Glomerular visceral epithelial cell (primary cell): ENCODE measurements at regions not wholly inside any gene's neighbourhood (a gene's known extent, or its start where the extent isn't known, plus 50 kb on each side); places are given as distances from the start of the nearest gene placed in this dataset.
"Not testable (repeated sequence)": the region's sequence is repeated elsewhere in the genome, so short reads cannot be mapped to it uniquely, and the experiment has no call there.

Experiments used
- DNase-seq: peaks from one replicate; pipeline ENCODE4 v3.0.0-alpha.2; 2016; ENCODE audit errors: extremely low spot score

- no peak for DNase-seq
Measured at GRCh38 chr12:127607146-127607725, 659.7 kb upstream of the TMEM132C start.

- not testable (repeated sequence) for DNase-seq
Measured at GRCh38 chr12:127608359-127608758, 658.6 kb upstream of the TMEM132C start.

GRCh38 chr12:127613056-127613455 is 653.9 kb upstream of the TMEM132C start:
- DNase-seq = no peak

- DNase-seq = no peak
Measured at GRCh38 chr12:127619869-127620734, 646.9 kb upstream of the TMEM132C start.

- DNase-seq = no peak
Measured at GRCh38 chr12:127620735-127621355, 646.1 kb upstream of the TMEM132C start.

GRCh38 chr12:127621366-127621765 is 645.6 kb upstream of the TMEM132C start:
- DNase-seq = no peak

- no peak for DNase-seq
Measured at GRCh38 chr12:127623362-127623761, 643.6 kb upstream of the TMEM132C start.

- DNase-seq = no peak
Measured at GRCh38 chr12:127625176-127625771, 641.7 kb upstream of the TMEM132C start.

GRCh38 chr12:127628645-127629044 is 638.3 kb upstream of the TMEM132C start:
- DNase-seq = no peak

- DNase-seq = no peak
Measured at GRCh38 chr12:127629066-127629820, 637.7 kb upstream of the TMEM132C start.

GRCh38 chr12:127632461-127632860 is 634.5 kb upstream of the TMEM132C start:
- DNase-seq = no peak

- DNase-seq = no peak
Measured at GRCh38 chr12:127635838-127636237, 631.1 kb upstream of the TMEM132C start.

- no peak for DNase-seq
Measured at GRCh38 chr12:127636882-127637281, 630.1 kb upstream of the TMEM132C start.

- DNase-seq = no peak
Measured at GRCh38 chr12:127640181-127640886, 626.6 kb upstream of the TMEM132C start.

GRCh38 chr12:127642208-127642607 is 624.8 kb upstream of the TMEM132C start:
- DNase-seq = no peak

GRCh38 chr12:127648321-127648720 is 618.6 kb upstream of the TMEM132C start:
- no peak for DNase-seq

- DNase-seq = no peak
Measured at GRCh38 chr12:127649961-127650360, 617.0 kb upstream of the TMEM132C start.

- no peak for DNase-seq
Measured at GRCh38 chr12:127650626-127651025, 616.3 kb upstream of the TMEM132C start.

- DNase-seq = no peak
Measured at GRCh38 chr12:127652281-127652680, 614.7 kb upstream of the TMEM132C start.

- DNase-seq = no peak
Measured at GRCh38 chr12:127654383-127654985, 612.5 kb upstream of the TMEM132C start.

GRCh38 chr12:127655691-127656090 is 611.3 kb upstream of the TMEM132C start:
- DNase-seq = no peak
